ENCODE measurements at regions not wholly inside any gene's neighbourhood (a gene's known extent, or its start where the extent isn't known, plus 50 kb on each side); places are given as distances from the start of the nearest gene placed in this dataset.
"Not testable (repeated sequence)": the region's sequence is repeated elsewhere in the genome, so short reads cannot be mapped to it uniquely, and the experiment has no call there.

- no peak for DNase-seq (ENCODE audit: low read depth)
These were observed 105.6 kb downstream of the OXSM start for GRCh38 chr3:25895443-25895842.

- no peak for DNase-seq (ENCODE audit: low read depth)
These were observed 107.1 kb downstream of the OXSM start for GRCh38 chr3:25897019-25897418.

GRCh38 chr3:25899352-25900101, 109.6 kb downstream of the OXSM start:
- DNase-seq (ENCODE audit: low read depth) = no peak

- DNase-seq (ENCODE audit: low read depth) = no peak
These were observed 110.3 kb downstream of the OXSM start for GRCh38 chr3:25900161-25900560.

- no peak for DNase-seq (ENCODE audit: low read depth)
These were observed 111.9 kb downstream of the OXSM start for GRCh38 chr3:25901796-25902195.

GRCh38 chr3:25902586-25902985, 112.7 kb downstream of the OXSM start:
- DNase-seq (ENCODE audit: low read depth) = no peak

GRCh38 chr3:25903371-25904129, 113.7 kb downstream of the OXSM start:
- DNase-seq (ENCODE audit: low read depth) = no peak

GRCh38 chr3:25904206-25904605, 114.3 kb downstream of the OXSM start:
- DNase-seq (ENCODE audit: low read depth) = no peak

GRCh38 chr3:25906132-25906906, 116.4 kb downstream of the OXSM start:
- DNase-seq (ENCODE audit: low read depth) = no peak

GRCh38 chr3:25907081-25907480, 117.2 kb downstream of the OXSM start:
- no peak for DNase-seq (ENCODE audit: low read depth)

GRCh38 chr3:25910105-25910504, 120.2 kb downstream of the OXSM start:
- DNase-seq (ENCODE audit: low read depth) = no peak

GRCh38 chr3:25910997-25911396, 121.1 kb downstream of the OXSM start:
- peak; percentile 15 for DNase-seq (ENCODE audit: low read depth)

- no peak for DNase-seq (ENCODE audit: low read depth)
These were observed 121.8 kb downstream of the OXSM start for GRCh38 chr3:25911525-25912295.

GRCh38 chr3:25913179-25913578, 123.3 kb downstream of the OXSM start:
- no peak for DNase-seq (ENCODE audit: low read depth)

- no peak for DNase-seq (ENCODE audit: low read depth)
These were observed 125.8 kb downstream of the OXSM start for GRCh38 chr3:25915673-25916072.

- no peak for DNase-seq (ENCODE audit: low read depth)
These were observed 126.4 kb downstream of the OXSM start for GRCh38 chr3:25916321-25916720.

- not testable (repeated sequence) for DNase-seq (ENCODE audit: low read depth)
These were observed 142.1 kb downstream of the OXSM start for GRCh38 chr3:25931967-25932366.

GRCh38 chr3:25938566-25939325, 148.9 kb downstream of the OXSM start:
- no peak for DNase-seq (ENCODE audit: low read depth)

GRCh38 chr3:25940935-25941334, 151.0 kb downstream of the OXSM start:
- DNase-seq (ENCODE audit: low read depth) = no peak

- DNase-seq (ENCODE audit: low read depth) = no peak
These were observed 154.4 kb downstream of the OXSM start for GRCh38 chr3:25944329-25944728.

- DNase-seq (ENCODE audit: low read depth) = no peak
These were observed 155.5 kb downstream of the OXSM start for GRCh38 chr3:25945366-25945765.
